Osteoblast (primary cell): ENCODE measurements at regions not wholly inside any gene's neighbourhood (a gene's known extent, or its start where the extent isn't known, plus 50 kb on each side); places are given as distances from the start of the nearest gene placed in this dataset.

Source experiments
- DNase-seq: peaks from one replicate; pipeline ENCODE4 v3.0.0; 2011; ENCODE audit warnings: low spot score, mixed read lengths; ENCODE audit not compliant: insufficient read length; ENCODE audit errors: missing footprints
- H2AFZ ChIP-seq: 2 replicates; pipeline ENCODE4 v1.6.0; 2011; ENCODE audit warnings: mild to moderate bottlenecking, low read length
- H3K27ac ChIP-seq: 2 replicates; pipeline ENCODE4 v1.5.1; 2011; ENCODE audit warnings: mild to moderate bottlenecking, low read depth, low read length, moderate library complexity
- H3K27me3 ChIP-seq: 2 replicates; pipeline ENCODE4 v1.6.0; 2012; ENCODE audit warnings: mild to moderate bottlenecking, control low read depth, inconsistent platforms, low read length, moderate library complexity; ENCODE audit not compliant: insufficient read depth
- H3K36me3 ChIP-seq: 2 replicates; pipeline ENCODE4 v1.5.1; 2011; ENCODE audit warnings: mild to moderate bottlenecking, low read length, control low read depth, moderate library complexity; ENCODE audit not compliant: insufficient read depth
- H3K4me1 ChIP-seq: 2 replicates; pipeline ENCODE4 v1.5.1; 2011; ENCODE audit warnings: mild to moderate bottlenecking, low read length, control low read depth, moderate library complexity; ENCODE audit not compliant: insufficient read depth
- H3K4me2 ChIP-seq: 2 replicates; pipeline ENCODE4 v1.6.0; 2011; ENCODE audit warnings: mild to moderate bottlenecking, low read length; ENCODE audit not compliant: insufficient read depth
- H3K4me3 ChIP-seq: fragments of 200-600 bp; sonication (generic); 3 replicates; pipeline ENCODE4 v1.5.1; 2012; ENCODE audit warnings: mild to moderate bottlenecking, low read length, inconsistent platforms; ENCODE audit not compliant: insufficient read depth
- H3K79me2 ChIP-seq: 2 replicates; pipeline ENCODE4 v1.6.0; 2012; ENCODE audit warnings: mild to moderate bottlenecking, low read length, control low read depth, inconsistent platforms; ENCODE audit not compliant: insufficient read depth
- H3K9me3 ChIP-seq: 2 replicates; pipeline ENCODE4 v1.5.1; 2011; ENCODE audit warnings: low read depth, low read length, control low read depth
- H4K20me1 ChIP-seq: 2 replicates; pipeline ENCODE4 v1.6.0; 2012; ENCODE audit warnings: mild to moderate bottlenecking, low read length, control low read depth; ENCODE audit not compliant: insufficient read depth
- CTCF ChIP-seq: IDR thresholded peaks from 2 replicates; pipeline ENCODE4 v1.5.1; 2011; ENCODE audit warnings: mild to moderate bottlenecking, low read depth, low read length, moderate library complexity; ENCODE audit errors: extremely low read depth

- Histone ChIP-seq H3K4me3 (no peak overlapping the region), H3K4me2 (no peak overlapping the region), H3K9me3 (no peaks in the 10 kb centered on the region), H4K20me1 (no peaks in the 10 kb centered on the region), H2AFZ (no peak overlapping the region), H3K27me3 (no peaks in the 10 kb centered on the region), H3K4me1 (no peaks in the 10 kb centered on the region), H3K79me2 (no peaks in the 10 kb centered on the region), H3K27ac (no peak overlapping the region), H3K36me3 (no peaks in the 10 kb centered on the region)
- DNase-seq, result no peak
- TF ChIP-seq CTCF, result no peak
Observed at GRCh38 chr4:186342582-186342981, 76.6 kb downstream of the F11 start.

GRCh38 chr4:186341655-186342054 is 75.7 kb downstream of the F11 start:
- no peak overlapping the region for H3K4me3 ChIP-seq
- no peak overlapping the region for H2AFZ ChIP-seq
- no peaks in the 10 kb centered on the region for H3K4me1 ChIP-seq
- no peaks in the 10 kb centered on the region for H3K9me3 ChIP-seq
- no peak for DNase-seq
- no peaks in the 10 kb centered on the region for H4K20me1 ChIP-seq
- no peak overlapping the region for H3K4me2 ChIP-seq
- no peak overlapping the region for H3K27ac ChIP-seq
- H3K36me3 ChIP-seq, result no peaks in the 10 kb centered on the region
- no peak for TF ChIP-seq CTCF
- no peaks in the 10 kb centered on the region for H3K79me2 ChIP-seq
- H3K27me3 ChIP-seq, result no peaks in the 10 kb centered on the region
